Liver (tissue), 8 donors: ENCODE measurements at regions not wholly inside any gene's neighbourhood (a gene's known extent, or its start where the extent isn't known, plus 50 kb on each side); places are given as distances from the start of the nearest gene placed in this dataset.

ENCODE experiments used
- DNase-seq: peaks from one replicate; pipeline ENCODE4 v3.0.0-alpha.2; 2017; ENCODE audit warnings: low spot score
- H3K27ac ChIP-seq, 2 donors: one replicate each; pipeline ENCODE4 v1.7.0; 2013; ENCODE audit warnings: inconsistent platforms in 2 of 2, low read length in 2 of 2, control low read depth in 1 of 2, low read depth in 1 of 2, mild to moderate bottlenecking in 1 of 2
- H3K27me3 ChIP-seq, 4 donors: one replicate each; pipeline versions ENCODE4 v1.6.1 to v1.7.0; 2013; ENCODE audit warnings: low read length in 3 of 4, inconsistent platforms in 1 of 4, mild to moderate bottlenecking in 1 of 4, moderate library complexity in 1 of 4; ENCODE audit not compliant: control insufficient read depth in 4 of 4, insufficient read depth in 4 of 4
- H3K36me3 ChIP-seq, 4 donors: one replicate each; pipeline versions ENCODE4 v1.6.1 to v1.7.0; 2013; ENCODE audit warnings: low read length in 3 of 4, mild to moderate bottlenecking in 3 of 4, low read depth in 1 of 4, moderate library complexity in 1 of 4; ENCODE audit not compliant: control insufficient read depth in 4 of 4, insufficient read depth in 3 of 4
- H3K4me1 ChIP-seq, 4 donors: one replicate each; pipeline versions ENCODE4 v1.6.1 to v1.7.0; 2013; ENCODE audit warnings: low read length in 3 of 4, mild to moderate bottlenecking in 3 of 4, moderate library complexity in 1 of 4; ENCODE audit not compliant: control insufficient read depth in 4 of 4, insufficient read depth in 4 of 4
- H3K4me3 ChIP-seq, 3 donors: one replicate each; pipeline versions ENCODE4 v1.6.1 to v1.7.0; 2013; ENCODE audit warnings: low read length in 3 of 3, control low read depth in 1 of 3, low read depth in 1 of 3, mild to moderate bottlenecking in 1 of 3
- H3K9ac ChIP-seq, 2 donors: one replicate each; pipeline ENCODE4 v1.7.0; 2013; ENCODE audit warnings: low read length in 2 of 2, mild to moderate bottlenecking in 2 of 2, moderate library complexity in 2 of 2, control low read depth in 1 of 2, low read depth in 1 of 2
- H3K9me3 ChIP-seq, 4 donors: one replicate each; pipeline versions ENCODE4 v1.6.1 to v1.7.0; 2013; ENCODE audit warnings: low read length in 3 of 4; ENCODE audit not compliant: control insufficient read depth in 4 of 4
- ATF3 ChIP-seq: IDR thresholded peaks from 2 replicates; pipeline ENCODE4 v1.6.1; 2016; ENCODE audit warnings: antibody characterized with exemption
- CTCF ChIP-seq: fragments of 150-350 bp; IDR thresholded peaks from 2 replicates; pipeline ENCODE4 v1.5.1; 2017; ENCODE audit warnings: improper control_type of control experiment, low read depth, low read length; ENCODE audit not compliant: missing input control
- EGR1 ChIP-seq, 2 donors: IDR thresholded peaks; 2 replicates each; pipeline ENCODE4 v1.6.1; 2016 to 2018; ENCODE audit warnings: antibody characterized with exemption in 2 of 2, low read depth in 2 of 2
- FOXA1 ChIP-seq: IDR thresholded peaks from 2 replicates; pipeline ENCODE4 v1.6.1; 2016; ENCODE audit warnings: antibody characterized with exemption
- FOXA2 ChIP-seq: IDR thresholded peaks from 2 replicates; pipeline ENCODE4 v1.6.1; 2016; ENCODE audit warnings: antibody characterized with exemption
- GABPA ChIP-seq, 2 donors: IDR thresholded peaks in 1 of 2; conservative IDR thresholded peaks in 1 of 2; 2 replicates each; pipeline ENCODE4 v1.6.1; 2016; ENCODE audit warnings: antibody characterized with exemption in 2 of 2, mild to moderate bottlenecking in 1 of 2, moderate library complexity in 1 of 2
- HNF4A ChIP-seq, 2 donors: conservative IDR thresholded peaks; 2 replicates each; pipeline ENCODE4 v1.6.1; 2016; ENCODE audit warnings: antibody characterized with exemption in 2 of 2, mild to moderate bottlenecking in 2 of 2
- HNF4G ChIP-seq: IDR thresholded peaks from 2 replicates; pipeline ENCODE4 v1.6.1; 2016; ENCODE audit warnings: antibody characterized with exemption
- JUND ChIP-seq, 2 donors: IDR thresholded peaks; 2 replicates each; pipeline ENCODE4 v1.6.1; 2016; ENCODE audit warnings: antibody characterized with exemption in 2 of 2
- MAX ChIP-seq: IDR thresholded peaks from 2 replicates; pipeline ENCODE4 v1.6.1; 2016; ENCODE audit warnings: antibody characterized with exemption
- NR2F2 ChIP-seq: IDR thresholded peaks from 2 replicates; pipeline ENCODE4 v1.6.1; 2016; ENCODE audit warnings: antibody characterized with exemption
- RAD21 ChIP-seq, 2 donors: IDR thresholded peaks; 2 replicates each; pipeline ENCODE4 v1.6.1; 2016; ENCODE audit warnings: antibody characterized with exemption in 2 of 2, mild to moderate bottlenecking in 2 of 2
- REST ChIP-seq: IDR thresholded peaks from 2 replicates; pipeline ENCODE4 v1.6.1; 2016; ENCODE audit warnings: antibody characterized with exemption, mild to moderate bottlenecking
- SP1 ChIP-seq: IDR thresholded peaks from 2 replicates; pipeline ENCODE4 v1.6.1; 2018; ENCODE audit warnings: antibody characterized with exemption, mild to moderate bottlenecking
- TAF1 ChIP-seq: conservative IDR thresholded peaks from 2 replicates; pipeline ENCODE4 v1.6.1; 2016; ENCODE audit warnings: antibody characterized with exemption, mild to moderate bottlenecking
- YY1 ChIP-seq: IDR thresholded peaks from 2 replicates; pipeline ENCODE4 v1.6.1; 2016; ENCODE audit warnings: antibody characterized with exemption, mild to moderate bottlenecking
- WGBS: extraction: QIAGEN DNeasy Blood & Tissue Kit; methylation state at CpG from one replicate; pipeline ENCODE4 v1.1.7; 2013; 5-methylcytosine and 5-hydroxymethylcytosine counted together
- donor health status: healthy.
- donor health status: healthy.
- donor health status: healthy.
- donor health status: healthy.
- donor health status: healthy.

- 96% methylated on average over 1 of the region's 1 CpG for WGBS
- DNase-seq: no peak
Observed at GRCh38 chr9:79170643-79171042, 401.1 kb upstream of the TLE4 start.

GRCh38 chr9:79173932-79174331 lies 397.8 kb upstream of the TLE4 start:
- no peak overlapping the region for H3K4me3 ChIP-seq
- no peak overlapping the region for H3K27ac ChIP-seq
- 90% methylated on average over 3 of the region's 3 CpGs for WGBS
- no peaks in the 10 kb centered on the region for H3K27me3 ChIP-seq
- H3K9me3 ChIP-seq: peaks cover 0 to 7% (median 0%) of the 10 kb centered on the region in 4 donors
- H3K36me3 ChIP-seq: no peaks in the 10 kb centered on the region
- no peak overlapping the region for H3K9ac ChIP-seq
- no peaks in the 10 kb centered on the region for H3K4me1 ChIP-seq
- no peak for DNase-seq
- TF ChIP-seq JUND (IDR thresholded peaks at IDR 0.05): no peak
- no peak for TF ChIP-seq HNF4G
- TF ChIP-seq NR2F2: no peak
- TF ChIP-seq FOXA1: no peak
- TF ChIP-seq RAD21 (IDR thresholded peaks at IDR 0.05): no peak
- TF ChIP-seq TAF1: no peak
- TF ChIP-seq EGR1 (IDR thresholded peaks at IDR 0.05; ENCODE audit: low read depth in 2 of 2): no peak
- TF ChIP-seq REST: no peak
- TF ChIP-seq GABPA (IDR thresholded peaks at IDR 0.05 in 1 of 2, conservative IDR thresholded peaks at IDR 0.05 in 1 of 2): no peak

More at GRCh38 chr9:79170643-79171042, 401.1 kb upstream of the TLE4 start:
- Histone ChIP-seq H3K4me3 (no peak overlapping the region), H3K36me3 (no peaks in the 10 kb centered on the region), H3K9me3 (peaks cover 0 to 7% (median 0%) of the 10 kb centered on the region in 4 donors), H3K4me1 (no peaks in the 10 kb centered on the region), H3K9ac (no peak overlapping the region), H3K27ac (no peak overlapping the region), H3K27me3 (no peaks in the 10 kb centered on the region)
- TF ChIP-seq ATF3 (no peak), FOXA1 (no peak), JUND (IDR thresholded peaks at IDR 0.05) (no peak), FOXA2 (no peak), MAX (no peak), TAF1 (no peak), REST (no peak), SP1 (no peak), CTCF (no peak), GABPA (IDR thresholded peaks at IDR 0.05 in 1 of 2, conservative IDR thresholded peaks at IDR 0.05 in 1 of 2) (no peak), YY1 (no peak), RAD21 (IDR thresholded peaks at IDR 0.05) (no peak), EGR1 (IDR thresholded peaks at IDR 0.05; ENCODE audit: low read depth in 2 of 2) (no peak), HNF4A (conservative IDR thresholded peaks at IDR 0.05) (no peak), HNF4G (no peak)
